OCI-LY1 (cell line): ENCODE measurements at regions not wholly inside any gene's neighbourhood (a gene's known extent, or its start where the extent isn't known, plus 50 kb on each side); places are given as distances from the start of the nearest gene placed in this dataset.
"Not testable (repeated sequence)": the region's sequence is repeated elsewhere in the genome, so short reads cannot be mapped to it uniquely, and the experiment has no call there.

Experiments used
- CTCF ChIP-seq: fragments of 200-600 bp; sonication (generic), shearing (Covaris generic); IDR thresholded peaks from 2 replicates; pipeline ENCODE4 v1.5.1; 2017; ENCODE audit warnings: mild to moderate bottlenecking, antibody characterized with exemption, low read length, moderate library complexity, mixed read lengths
- EZH2 ChIP-seq: fragments of 200-600 bp; sonication (generic), shearing (Covaris generic); IDR thresholded peaks from 2 replicates; pipeline ENCODE4 v1.8.0; 2017; ENCODE audit warnings: borderline replicate concordance, mixed run types, mild to moderate bottlenecking, antibody characterized with exemption, low read length, moderate library complexity, mixed read lengths

GRCh38 chr5:42319546-42319945 is 103.7 kb upstream of the GHR start:
- TF ChIP-seq CTCF, EZH2: not testable (repeated sequence)
